Activated naive CD4-positive, alpha-beta T cell treated with anti-CD3 and anti-CD28 coated beads, Interleukin-2, amount 10 ng/mL, durations not matched to agents 7 days and 5 days (primary cell): ENCODE measurements at regions not wholly inside any gene's neighbourhood (a gene's known extent, or its start where the extent isn't known, plus 50 kb on each side); places are given as distances from the start of the nearest gene placed in this dataset.

Source experiments
- CTCF ChIA-PET: fragments of 350-600 bp; sonication (Branson Sonifier 250); formaldehyde crosslinking; loops from one replicate; lab custom pipeline; 2021; ENCODE audit warnings: antibody characterized with exemption; lab: Charles Lee
- DNase-seq: peaks from one replicate; pipeline ENCODE4 v3.0.0-alpha.2; 2020
- H3K27ac Mint-ChIP-seq: one replicate; pipeline ENCODE4 v1.8.0; 2021; ENCODE audit warnings: mild to moderate bottlenecking, moderate library complexity, mixed read lengths
- H3K27me3 Mint-ChIP-seq: one replicate; pipeline ENCODE4 v1.8.0; 2021; ENCODE audit warnings: mild to moderate bottlenecking, mixed read lengths
- H3K36me3 Mint-ChIP-seq: one replicate; pipeline ENCODE4 v1.8.0; 2021; ENCODE audit warnings: mixed read lengths
- H3K4me1 Mint-ChIP-seq: one replicate; pipeline ENCODE4 v1.8.0; 2021; ENCODE audit warnings: mixed read lengths
- H3K4me3 Mint-ChIP-seq: one replicate; pipeline ENCODE4 v1.8.0; 2021; ENCODE audit warnings: mild to moderate bottlenecking, moderate library complexity, mixed read lengths
- H3K9me3 Mint-ChIP-seq: one replicate; pipeline ENCODE4 v1.8.0; 2021; ENCODE audit warnings: mixed read lengths

GRCh38 chr18:78319264-78319663 lies 660.4 kb upstream of the SALL3 start:
- H3K27ac Mint-ChIP-seq: no peak overlapping the region
- H3K9me3 Mint-ChIP-seq: peaks cover 2% of the 10 kb centered on the region
- H3K4me1 Mint-ChIP-seq: no peaks in the 10 kb centered on the region
- H3K36me3 Mint-ChIP-seq: no peaks in the 10 kb centered on the region
- no peak overlapping the region for H3K4me3 Mint-ChIP-seq
- CTCF ChIA-PET: interaction anchor here (0.9 kb wide), 1 partner anchor 13 kb away, joined by 3 read pairs; no protein-coding TSS in a partner anchor
- DNase-seq: no peak
- H3K27me3 Mint-ChIP-seq: no peaks in the 10 kb centered on the region

- Mint-ChIP-seq H3K4me3 (no peak overlapping the region), H3K4me1 (no peaks in the 10 kb centered on the region), H3K27ac (no peak overlapping the region), H3K27me3 (no peaks in the 10 kb centered on the region), H3K9me3 (peaks cover 2% of the 10 kb centered on the region), H3K36me3 (no peaks in the 10 kb centered on the region)
- CTCF ChIA-PET: interaction anchor here (0.9 kb wide), 1 partner anchor 14 kb away, joined by 3 read pairs; no protein-coding TSS in a partner anchor
- no peak for DNase-seq
Observed at GRCh38 chr18:78319961-78320360, 659.7 kb upstream of the SALL3 start.

GRCh38 chr18:78321402-78321801 lies 658.2 kb upstream of the SALL3 start:
- CTCF ChIA-PET: no interaction called here
- Mint-ChIP-seq H3K36me3 (no peaks in the 10 kb centered on the region), H3K27me3 (no peaks in the 10 kb centered on the region)

GRCh38 chr18:78323453-78324197 lies 656.0 kb upstream of the SALL3 start:
- Mint-ChIP-seq H3K4me1 (no peaks in the 10 kb centered on the region), H3K36me3 (no peaks in the 10 kb centered on the region), H3K4me3 (no peak overlapping the region), H3K27me3 (no peaks in the 10 kb centered on the region), H3K9me3 (no peaks in the 10 kb centered on the region), H3K27ac (no peak overlapping the region)
- CTCF ChIA-PET: no interaction called here
- no peak for DNase-seq

More at GRCh38 chr18:78321402-78321801, 658.2 kb upstream of the SALL3 start:
- H3K4me1 Mint-ChIP-seq: no peaks in the 10 kb centered on the region
- no peak overlapping the region for H3K27ac Mint-ChIP-seq
- DNase-seq: no peak
- peaks cover 2% of the 10 kb centered on the region for H3K9me3 Mint-ChIP-seq
- H3K4me3 Mint-ChIP-seq: no peak overlapping the region

GRCh38 chr18:78327643-78328042 lies 652.0 kb upstream of the SALL3 start:
- no peaks in the 10 kb centered on the region for H3K27me3 Mint-ChIP-seq
- no peaks in the 10 kb centered on the region for H3K36me3 Mint-ChIP-seq
- no peak overlapping the region for H3K4me3 Mint-ChIP-seq
- no peak for DNase-seq
- no peaks in the 10 kb centered on the region for H3K4me1 Mint-ChIP-seq
- H3K27ac Mint-ChIP-seq: no peak overlapping the region
- CTCF ChIA-PET: no interaction called here
- no peaks in the 10 kb centered on the region for H3K9me3 Mint-ChIP-seq

GRCh38 chr18:78330766-78331165 lies 648.9 kb upstream of the SALL3 start:
- Mint-ChIP-seq H3K4me1 (no peaks in the 10 kb centered on the region), H3K36me3 (no peaks in the 10 kb centered on the region), H3K27ac (no peak overlapping the region), H3K9me3 (no peaks in the 10 kb centered on the region), H3K27me3 (no peaks in the 10 kb centered on the region), H3K4me3 (no peak overlapping the region)
- CTCF ChIA-PET: no interaction called here
- no peak for DNase-seq

- H3K4me1 Mint-ChIP-seq: no peaks in the 10 kb centered on the region
- no peak for DNase-seq
- no peak overlapping the region for H3K4me3 Mint-ChIP-seq
- H3K27me3 Mint-ChIP-seq: no peaks in the 10 kb centered on the region
- peaks cover 3% of the 10 kb centered on the region for H3K9me3 Mint-ChIP-seq
- H3K27ac Mint-ChIP-seq: no peak overlapping the region
- no peaks in the 10 kb centered on the region for H3K36me3 Mint-ChIP-seq
- CTCF ChIA-PET: no interaction called here
Observed at GRCh38 chr18:78352910-78353309, 626.7 kb upstream of the SALL3 start.

- no peaks in the 10 kb centered on the region for H3K36me3 Mint-ChIP-seq
- no peaks in the 10 kb centered on the region for H3K4me1 Mint-ChIP-seq
- no peak overlapping the region for H3K4me3 Mint-ChIP-seq
- no peak overlapping the region for H3K27ac Mint-ChIP-seq
- DNase-seq: no peak
- H3K27me3 Mint-ChIP-seq: no peaks in the 10 kb centered on the region
- CTCF ChIA-PET: no interaction called here
- H3K9me3 Mint-ChIP-seq: peaks cover 8% of the 10 kb centered on the region
Observed at GRCh38 chr18:78362198-78362597, 617.4 kb upstream of the SALL3 start.

- Mint-ChIP-seq H3K36me3 (no peaks in the 10 kb centered on the region), H3K4me1 (no peaks in the 10 kb centered on the region), H3K9me3 (peaks cover 12% of the 10 kb centered on the region), H3K27ac (no peak overlapping the region), H3K27me3 (no peaks in the 10 kb centered on the region), H3K4me3 (no peak overlapping the region)
- CTCF ChIA-PET: no interaction called here
- DNase-seq: no peak
Observed at GRCh38 chr18:78363556-78364387, 615.8 kb upstream of the SALL3 start.

GRCh38 chr18:78364388-78364960 lies 615.1 kb upstream of the SALL3 start:
- CTCF ChIA-PET: no interaction called here
- no peak for DNase-seq
- Mint-ChIP-seq H3K36me3 (no peaks in the 10 kb centered on the region), H3K4me1 (no peaks in the 10 kb centered on the region), H3K9me3 (peaks cover 13% of the 10 kb centered on the region), H3K27ac (no peak overlapping the region), H3K27me3 (no peaks in the 10 kb centered on the region), H3K4me3 (no peak overlapping the region)

- no peaks in the 10 kb centered on the region for H3K27me3 Mint-ChIP-seq
- CTCF ChIA-PET: no interaction called here
Observed at GRCh38 chr18:78367996-78368395, 611.6 kb upstream of the SALL3 start.

GRCh38 chr18:78368726-78369125 lies 610.9 kb upstream of the SALL3 start:
- no peaks in the 10 kb centered on the region for H3K4me1 Mint-ChIP-seq
- H3K27me3 Mint-ChIP-seq: no peaks in the 10 kb centered on the region
- no peaks in the 10 kb centered on the region for H3K36me3 Mint-ChIP-seq
- no peak overlapping the region for H3K4me3 Mint-ChIP-seq
- DNase-seq: no peak
- H3K27ac Mint-ChIP-seq: no peak overlapping the region
- peaks cover 8% of the 10 kb centered on the region for H3K9me3 Mint-ChIP-seq
- CTCF ChIA-PET: no interaction called here

More at GRCh38 chr18:78367996-78368395, 611.6 kb upstream of the SALL3 start:
- Mint-ChIP-seq H3K4me3 (no peak overlapping the region), H3K36me3 (no peaks in the 10 kb centered on the region), H3K27ac (no peak overlapping the region), H3K9me3 (peaks cover 8% of the 10 kb centered on the region), H3K4me1 (no peaks in the 10 kb centered on the region)
- DNase-seq: no peak

GRCh38 chr18:78376046-78376445 lies 603.6 kb upstream of the SALL3 start:
- Mint-ChIP-seq H3K27ac (no peak overlapping the region), H3K4me1 (no peaks in the 10 kb centered on the region), H3K9me3 (peaks cover 3% of the 10 kb centered on the region), H3K36me3 (no peaks in the 10 kb centered on the region), H3K4me3 (no peak overlapping the region), H3K27me3 (no peaks in the 10 kb centered on the region)
- CTCF ChIA-PET: no interaction called here
- no peak for DNase-seq

- Mint-ChIP-seq H3K9me3 (peaks cover 3% of the 10 kb centered on the region), H3K4me1 (no peaks in the 10 kb centered on the region), H3K36me3 (no peaks in the 10 kb centered on the region), H3K27me3 (no peaks in the 10 kb centered on the region), H3K4me3 (no peak overlapping the region), H3K27ac (no peak overlapping the region)
- no peak for DNase-seq
- CTCF ChIA-PET: no interaction called here
Observed at GRCh38 chr18:78378403-78378802, 601.2 kb upstream of the SALL3 start.
